Astrocyte (in vitro differentiated cells and primary cell): ENCODE measurements at regions not wholly inside any gene's neighbourhood (a gene's known extent, or its start where the extent isn't known, plus 50 kb on each side); places are given as distances from the start of the nearest gene placed in this dataset.

Experiments
- DNase-seq: peaks from one replicate; pipeline ENCODE4 v3.0.0-alpha.2; 2010; ENCODE audit warnings: low read depth
- FAIRE-seq: peaks from 2 replicates; lab custom pipeline; 2011; peaks lifted over from hg19 to GRCh38; lab: Jason Lieb, UNC
- H2AFZ ChIP-seq: 2 replicates; pipeline ENCODE4 v1.6.0; 2012; ENCODE audit warnings: low read depth, low read length, inconsistent platforms
- H3K27ac ChIP-seq: 2 replicates; pipeline ENCODE4 v1.5.1; 2011; ENCODE audit warnings: low read depth, low read length, inconsistent platforms
- H3K27me3 ChIP-seq: 2 replicates; pipeline ENCODE4 v1.6.0; 2011; ENCODE audit warnings: low read length, inconsistent platforms; ENCODE audit not compliant: insufficient read depth
- H3K36me3 ChIP-seq: 2 replicates; pipeline ENCODE4 v1.5.1; 2011; ENCODE audit warnings: low read length, inconsistent platforms; ENCODE audit not compliant: insufficient read depth
- H3K4me1 ChIP-seq: 2 replicates; pipeline ENCODE4 v1.5.1; 2011; ENCODE audit warnings: low read length, inconsistent platforms; ENCODE audit not compliant: insufficient read depth
- H3K4me2 ChIP-seq: 2 replicates; pipeline ENCODE4 v1.6.0; 2012; ENCODE audit warnings: low read length, inconsistent platforms
- H3K4me3 ChIP-seq: 2 replicates; pipeline ENCODE4 v1.5.1; 2011; ENCODE audit warnings: low read depth, mild to moderate bottlenecking, low read length, inconsistent platforms; ENCODE audit not compliant: insufficient read depth
- H3K79me2 ChIP-seq: 2 replicates; pipeline ENCODE4 v1.6.0; 2012; ENCODE audit warnings: mild to moderate bottlenecking, low read length, inconsistent platforms; ENCODE audit not compliant: insufficient read depth
- H3K9ac ChIP-seq: 2 replicates; pipeline ENCODE4 v1.6.0; 2012; ENCODE audit warnings: mild to moderate bottlenecking, low read length, inconsistent platforms
- H3K9me3 ChIP-seq: 2 replicates; pipeline ENCODE4 v1.5.1; 2012; ENCODE audit warnings: low read depth, mild to moderate bottlenecking, low read length, inconsistent platforms; ENCODE audit not compliant: insufficient read depth
- H4K20me1 ChIP-seq: 2 replicates; pipeline ENCODE4 v1.6.0; 2012; ENCODE audit warnings: low read length, inconsistent platforms; ENCODE audit not compliant: insufficient read depth
- H3K27ac Mint-ChIP-seq: one replicate; pipeline ENCODE4 v1.8.0; 2021; ENCODE audit warnings: mild to moderate bottlenecking, mixed read lengths; ENCODE audit not compliant: unreplicated experiment
- H3K27me3 Mint-ChIP-seq: one replicate; pipeline ENCODE4 v1.8.0; 2021; ENCODE audit warnings: low read depth, mixed read lengths; ENCODE audit not compliant: unreplicated experiment
- H3K36me3 Mint-ChIP-seq: one replicate; pipeline ENCODE4 v1.8.0; 2021; ENCODE audit warnings: low read depth, mixed read lengths; ENCODE audit not compliant: unreplicated experiment
- H3K4me1 Mint-ChIP-seq: one replicate; pipeline ENCODE4 v1.8.0; 2021; ENCODE audit warnings: low read depth, mixed read lengths; ENCODE audit not compliant: unreplicated experiment
- H3K4me3 Mint-ChIP-seq: one replicate; pipeline ENCODE4 v1.8.0; 2021; ENCODE audit warnings: mild to moderate bottlenecking, moderate library complexity, mixed read lengths; ENCODE audit not compliant: unreplicated experiment
- H3K9me3 Mint-ChIP-seq: one replicate; pipeline ENCODE4 v1.8.0; 2021; ENCODE audit warnings: mild to moderate bottlenecking, mixed read lengths; ENCODE audit not compliant: unreplicated experiment
- EZH2 ChIP-seq: IDR thresholded peaks from 2 replicates; pipeline ENCODE4 v1.6.1; 2012; ENCODE audit warnings: mild to moderate bottlenecking, low read length, inconsistent platforms; ENCODE audit not compliant: insufficient read depth
- TF ChIP-seq, protein P1 (sequence below): IDR thresholded peaks from 2 replicates; pipeline ENCODE4 v1.5.1; 2011; ENCODE audit warnings: low read depth, mild to moderate bottlenecking, inconsistent platforms, low read length, moderate library complexity; ENCODE audit not compliant: insufficient read depth

- Histone ChIP-seq H3K27ac (no peak overlapping the region), H3K79me2 (no peaks in the 10 kb centered on the region), H3K4me2 (no peak overlapping the region), H4K20me1 (no peaks in the 10 kb centered on the region), H3K36me3 (no peaks in the 10 kb centered on the region), H3K27me3 (no peaks in the 10 kb centered on the region), H3K9ac (no peak overlapping the region), H3K4me3 (no peak overlapping the region), H3K4me1 (no peaks in the 10 kb centered on the region), H3K9me3 (no peaks in the 10 kb centered on the region), H2AFZ (no peak overlapping the region)
- H3K4me3 Mint-ChIP-seq: no peak overlapping the region
- FAIRE-seq (peak; percentile 91), DNase-seq (no peak)
- H3K36me3 Mint-ChIP-seq: no peaks in the 10 kb centered on the region
- no peaks in the 10 kb centered on the region for H3K4me1 Mint-ChIP-seq
- peaks cover 6% of the 10 kb centered on the region for H3K9me3 Mint-ChIP-seq
- no peak for TF ChIP-seq EZH2
- TF ChIP-seq, protein P1, sequence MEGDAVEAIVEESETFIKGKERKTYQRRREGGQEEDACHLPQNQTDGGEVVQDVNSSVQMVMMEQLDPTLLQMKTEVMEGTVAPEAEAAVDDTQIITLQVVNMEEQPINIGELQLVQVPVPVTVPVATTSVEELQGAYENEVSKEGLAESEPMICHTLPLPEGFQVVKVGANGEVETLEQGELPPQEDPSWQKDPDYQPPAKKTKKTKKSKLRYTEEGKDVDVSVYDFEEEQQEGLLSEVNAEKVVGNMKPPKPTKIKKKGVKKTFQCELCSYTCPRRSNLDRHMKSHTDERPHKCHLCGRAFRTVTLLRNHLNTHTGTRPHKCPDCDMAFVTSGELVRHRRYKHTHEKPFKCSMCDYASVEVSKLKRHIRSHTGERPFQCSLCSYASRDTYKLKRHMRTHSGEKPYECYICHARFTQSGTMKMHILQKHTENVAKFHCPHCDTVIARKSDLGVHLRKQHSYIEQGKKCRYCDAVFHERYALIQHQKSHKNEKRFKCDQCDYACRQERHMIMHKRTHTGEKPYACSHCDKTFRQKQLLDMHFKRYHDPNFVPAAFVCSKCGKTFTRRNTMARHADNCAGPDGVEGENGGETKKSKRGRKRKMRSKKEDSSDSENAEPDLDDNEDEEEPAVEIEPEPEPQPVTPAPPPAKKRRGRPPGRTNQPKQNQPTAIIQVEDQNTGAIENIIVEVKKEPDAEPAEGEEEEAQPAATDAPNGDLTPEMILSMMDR: no peak
- peaks cover 7% of the 10 kb centered on the region for H3K27me3 Mint-ChIP-seq
- H3K27ac Mint-ChIP-seq: no peak overlapping the region
Measured at GRCh38 chr4:14924076-14924811, 78.0 kb upstream of the CPEB2 start.

- Histone ChIP-seq H3K27me3 (no peaks in the 10 kb centered on the region), H2AFZ (no peak overlapping the region), H3K36me3 (no peaks in the 10 kb centered on the region), H3K27ac (no peak overlapping the region), H3K4me2 (no peak overlapping the region), H3K4me1 (no peaks in the 10 kb centered on the region), H4K20me1 (no peaks in the 10 kb centered on the region), H3K9ac (no peak overlapping the region), H3K79me2 (no peaks in the 10 kb centered on the region), H3K9me3 (no peaks in the 10 kb centered on the region), H3K4me3 (no peak overlapping the region)
- H3K36me3 Mint-ChIP-seq: no peaks in the 10 kb centered on the region
- FAIRE-seq (no peak), DNase-seq (no peak)
- no peak for TF ChIP-seq EZH2
- TF ChIP-seq, protein P1: no peak
- no peak overlapping the region for H3K4me3 Mint-ChIP-seq
- no peaks in the 10 kb centered on the region for H3K4me1 Mint-ChIP-seq
- H3K27ac Mint-ChIP-seq: no peak overlapping the region
- H3K27me3 Mint-ChIP-seq: peaks cover 7% of the 10 kb centered on the region
- peaks cover 6% of the 10 kb centered on the region for H3K9me3 Mint-ChIP-seq
Measured at GRCh38 chr4:14924812-14925344, 77.4 kb upstream of the CPEB2 start.

GRCh38 chr4:14925471-14925870, 76.8 kb upstream of the CPEB2 start:
- no peaks in the 10 kb centered on the region for H3K36me3 Mint-ChIP-seq
- no peak overlapping the region for H3K4me3 ChIP-seq
- H3K4me1 Mint-ChIP-seq: no peaks in the 10 kb centered on the region
- no peak overlapping the region for H2AFZ ChIP-seq
- H3K27ac Mint-ChIP-seq: no peak overlapping the region
- no peak for FAIRE-seq
- H4K20me1 ChIP-seq: no peaks in the 10 kb centered on the region
- TF ChIP-seq, protein P1: no peak
- no peak for TF ChIP-seq EZH2
- no peaks in the 10 kb centered on the region for H3K27me3 ChIP-seq
- H3K36me3 ChIP-seq: no peaks in the 10 kb centered on the region
- DNase-seq: no peak
- no peak overlapping the region for H3K4me2 ChIP-seq
- no peaks in the 10 kb centered on the region for H3K9me3 ChIP-seq
- no peak overlapping the region for H3K27ac ChIP-seq
- no peaks in the 10 kb centered on the region for H3K4me1 ChIP-seq
- H3K9me3 Mint-ChIP-seq: peaks cover 6% of the 10 kb centered on the region
- peaks cover 7% of the 10 kb centered on the region for H3K27me3 Mint-ChIP-seq
- H3K9ac ChIP-seq: no peak overlapping the region
- H3K79me2 ChIP-seq: no peaks in the 10 kb centered on the region
- H3K4me3 Mint-ChIP-seq: no peak overlapping the region
